ENCODE measurements at regions not wholly inside any gene's neighbourhood (a gene's known extent, or its start where the extent isn't known, plus 50 kb on each side); places are given as distances from the start of the nearest gene placed in this dataset.

DNA sequence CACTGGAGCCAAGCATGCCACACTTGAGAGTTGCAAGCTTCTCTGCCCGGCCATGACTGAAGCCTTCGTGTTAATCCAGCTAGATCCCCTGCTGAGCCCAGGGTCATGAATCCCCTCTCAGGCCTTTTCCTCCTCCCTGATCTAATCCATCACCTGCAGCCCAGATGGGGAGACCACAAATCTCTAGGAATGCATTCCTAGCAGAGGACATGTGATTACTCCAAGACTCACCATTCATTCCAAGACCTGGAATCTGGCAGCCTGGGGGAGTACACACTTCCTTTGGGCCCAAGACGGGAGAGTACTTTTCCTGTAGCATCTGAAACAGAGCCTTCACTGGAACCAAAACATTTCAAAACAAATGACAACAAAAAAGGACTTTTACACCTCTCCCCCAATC, 269.3 kb upstream of the NFIA start:
- TF ChIP-seq, protein P1, sequence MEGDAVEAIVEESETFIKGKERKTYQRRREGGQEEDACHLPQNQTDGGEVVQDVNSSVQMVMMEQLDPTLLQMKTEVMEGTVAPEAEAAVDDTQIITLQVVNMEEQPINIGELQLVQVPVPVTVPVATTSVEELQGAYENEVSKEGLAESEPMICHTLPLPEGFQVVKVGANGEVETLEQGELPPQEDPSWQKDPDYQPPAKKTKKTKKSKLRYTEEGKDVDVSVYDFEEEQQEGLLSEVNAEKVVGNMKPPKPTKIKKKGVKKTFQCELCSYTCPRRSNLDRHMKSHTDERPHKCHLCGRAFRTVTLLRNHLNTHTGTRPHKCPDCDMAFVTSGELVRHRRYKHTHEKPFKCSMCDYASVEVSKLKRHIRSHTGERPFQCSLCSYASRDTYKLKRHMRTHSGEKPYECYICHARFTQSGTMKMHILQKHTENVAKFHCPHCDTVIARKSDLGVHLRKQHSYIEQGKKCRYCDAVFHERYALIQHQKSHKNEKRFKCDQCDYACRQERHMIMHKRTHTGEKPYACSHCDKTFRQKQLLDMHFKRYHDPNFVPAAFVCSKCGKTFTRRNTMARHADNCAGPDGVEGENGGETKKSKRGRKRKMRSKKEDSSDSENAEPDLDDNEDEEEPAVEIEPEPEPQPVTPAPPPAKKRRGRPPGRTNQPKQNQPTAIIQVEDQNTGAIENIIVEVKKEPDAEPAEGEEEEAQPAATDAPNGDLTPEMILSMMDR (IDR thresholded peaks at IDR 0.05; ENCODE audit: low read depth, low read length, missing input control), result no peak
- TF ChIP-seq, protein P2, sequence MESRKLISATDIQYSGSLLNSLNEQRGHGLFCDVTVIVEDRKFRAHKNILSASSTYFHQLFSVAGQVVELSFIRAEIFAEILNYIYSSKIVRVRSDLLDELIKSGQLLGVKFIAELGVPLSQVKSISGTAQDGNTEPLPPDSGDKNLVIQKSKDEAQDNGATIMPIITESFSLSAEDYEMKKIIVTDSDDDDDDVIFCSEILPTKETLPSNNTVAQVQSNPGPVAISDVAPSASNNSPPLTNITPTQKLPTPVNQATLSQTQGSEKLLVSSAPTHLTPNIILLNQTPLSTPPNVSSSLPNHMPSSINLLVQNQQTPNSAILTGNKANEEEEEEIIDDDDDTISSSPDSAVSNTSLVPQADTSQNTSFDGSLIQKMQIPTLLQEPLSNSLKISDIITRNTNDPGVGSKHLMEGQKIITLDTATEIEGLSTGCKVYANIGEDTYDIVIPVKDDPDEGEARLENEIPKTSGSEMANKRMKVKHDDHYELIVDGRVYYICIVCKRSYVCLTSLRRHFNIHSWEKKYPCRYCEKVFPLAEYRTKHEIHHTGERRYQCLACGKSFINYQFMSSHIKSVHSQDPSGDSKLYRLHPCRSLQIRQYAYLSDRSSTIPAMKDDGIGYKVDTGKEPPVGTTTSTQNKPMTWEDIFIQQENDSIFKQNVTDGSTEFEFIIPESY (IDR thresholded peaks at IDR 0.05), result no peak
- TF ChIP-seq JUND (IDR thresholded peaks at IDR 0.05) (no peak), RXRA (IDR thresholded peaks at IDR 0.05) (no peak)
- TF ChIP-seq, protein P3, sequence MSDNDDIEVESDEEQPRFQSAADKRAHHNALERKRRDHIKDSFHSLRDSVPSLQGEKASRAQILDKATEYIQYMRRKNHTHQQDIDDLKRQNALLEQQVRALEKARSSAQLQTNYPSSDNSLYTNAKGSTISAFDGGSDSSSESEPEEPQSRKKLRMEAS (IDR thresholded peaks at IDR 0.05), result no peak
- TF ChIP-seq, protein P4, sequence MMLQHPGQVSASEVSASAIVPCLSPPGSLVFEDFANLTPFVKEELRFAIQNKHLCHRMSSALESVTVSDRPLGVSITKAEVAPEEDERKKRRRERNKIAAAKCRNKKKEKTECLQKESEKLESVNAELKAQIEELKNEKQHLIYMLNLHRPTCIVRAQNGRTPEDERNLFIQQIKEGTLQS (IDR thresholded peaks at IDR 0.05), result no peak
